HG03039 (cell line): ENCODE measurements at regions not wholly inside any gene's neighbourhood (a gene's known extent, or its start where the extent isn't known, plus 50 kb on each side); places are given as distances from the start of the nearest gene placed in this dataset.

ENCODE experiments used
- ATAC-seq: cut with Tn5 transposase; IDR thresholded peaks from one replicate; pipeline ENCODE4 v1.9.1; 2021; ENCODE audit warnings: mild to moderate bottlenecking, moderate library complexity; ENCODE audit not compliant: unreplicated experiment

DNA sequence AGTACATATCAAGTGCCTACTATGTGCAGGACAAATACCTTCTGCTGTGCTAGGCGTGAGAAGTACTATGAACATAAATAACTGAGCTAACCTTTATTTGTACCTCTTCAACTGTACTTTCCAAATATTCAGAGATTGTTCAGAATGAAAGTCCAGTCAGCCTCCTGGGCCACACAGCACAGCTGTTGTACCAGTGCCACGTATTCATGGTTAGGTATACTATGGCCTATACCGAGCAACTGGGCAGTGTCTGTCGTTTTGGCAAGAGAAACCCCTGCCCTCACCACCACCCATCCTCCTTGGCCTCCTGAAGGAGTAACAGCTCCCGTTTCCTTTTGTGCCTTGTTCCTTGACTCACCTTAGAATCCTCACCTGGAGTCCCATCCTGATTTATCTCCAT is 53.0 kb downstream of the RASSF10 start:
- ATAC-seq = no peak

DNA sequence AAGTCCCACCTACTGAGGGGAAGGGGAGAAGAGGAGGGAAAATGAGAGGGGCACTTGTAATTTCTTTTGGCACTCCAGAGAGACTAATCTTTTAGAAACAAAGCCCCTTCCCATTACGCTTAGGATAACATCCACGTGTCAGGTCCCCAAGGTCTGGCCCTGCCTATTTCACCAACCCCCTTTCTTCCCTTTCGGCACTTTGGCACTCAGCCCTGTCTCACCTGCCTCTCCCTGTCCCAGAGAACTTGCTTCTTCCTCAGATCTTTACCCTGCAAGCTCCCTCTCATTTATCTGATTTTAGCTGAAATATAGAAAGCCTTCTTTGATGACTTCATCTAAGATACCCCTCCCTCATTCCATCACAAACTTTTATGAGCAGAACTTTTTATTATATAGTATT is 55.5 kb downstream of the RASSF10 start:
- ATAC-seq = no peak

DNA sequence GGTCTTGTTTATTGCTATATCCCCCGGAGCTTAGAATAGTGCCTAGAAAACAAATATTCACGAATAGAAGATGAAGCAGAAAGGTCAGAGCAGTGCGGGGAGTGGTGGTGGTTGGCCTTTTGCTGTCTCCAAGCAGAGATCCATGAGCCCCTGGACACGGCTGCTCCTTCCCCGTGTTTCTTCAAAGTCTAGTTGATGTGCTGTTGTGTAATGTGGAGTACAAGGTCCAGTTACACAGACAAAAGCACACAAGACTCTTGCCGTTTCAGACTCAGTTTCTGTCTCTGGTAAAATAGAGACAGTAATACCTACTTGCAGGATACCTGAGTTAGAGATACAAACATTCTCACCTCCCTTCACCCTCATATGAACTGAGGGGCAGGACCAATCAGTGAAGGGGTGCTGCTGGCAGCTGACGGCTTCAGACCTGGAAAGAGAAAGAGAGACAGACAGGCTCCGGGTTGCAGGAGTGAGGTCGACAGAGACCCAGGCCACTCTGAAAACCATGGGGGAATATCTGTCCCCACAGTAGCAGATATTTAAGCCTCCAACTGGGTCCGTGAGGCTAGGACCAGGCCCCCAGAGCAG is 56.2 kb downstream of the RASSF10 start:
- ATAC-seq = no peak

DNA sequence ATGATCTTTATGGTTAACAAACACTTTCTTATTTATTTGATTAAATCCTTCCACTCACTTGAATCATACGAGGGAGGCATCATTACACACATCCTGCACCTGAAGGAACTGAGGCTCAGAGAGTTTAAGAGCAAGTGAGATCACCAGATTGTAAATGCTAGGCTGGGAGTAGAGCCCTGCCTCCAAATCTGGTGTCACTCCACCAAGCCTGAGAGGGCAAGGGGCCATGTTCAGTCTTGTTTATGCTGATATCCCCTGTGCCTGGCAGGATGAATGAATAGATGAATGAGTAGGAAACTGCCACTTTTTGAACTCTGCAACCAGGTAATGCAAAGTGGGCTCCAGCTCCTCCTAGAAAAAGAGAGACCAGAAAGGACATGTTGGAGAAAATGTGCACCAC is 59.1 kb downstream of the RASSF10 start:
- no peak for ATAC-seq

DNA sequence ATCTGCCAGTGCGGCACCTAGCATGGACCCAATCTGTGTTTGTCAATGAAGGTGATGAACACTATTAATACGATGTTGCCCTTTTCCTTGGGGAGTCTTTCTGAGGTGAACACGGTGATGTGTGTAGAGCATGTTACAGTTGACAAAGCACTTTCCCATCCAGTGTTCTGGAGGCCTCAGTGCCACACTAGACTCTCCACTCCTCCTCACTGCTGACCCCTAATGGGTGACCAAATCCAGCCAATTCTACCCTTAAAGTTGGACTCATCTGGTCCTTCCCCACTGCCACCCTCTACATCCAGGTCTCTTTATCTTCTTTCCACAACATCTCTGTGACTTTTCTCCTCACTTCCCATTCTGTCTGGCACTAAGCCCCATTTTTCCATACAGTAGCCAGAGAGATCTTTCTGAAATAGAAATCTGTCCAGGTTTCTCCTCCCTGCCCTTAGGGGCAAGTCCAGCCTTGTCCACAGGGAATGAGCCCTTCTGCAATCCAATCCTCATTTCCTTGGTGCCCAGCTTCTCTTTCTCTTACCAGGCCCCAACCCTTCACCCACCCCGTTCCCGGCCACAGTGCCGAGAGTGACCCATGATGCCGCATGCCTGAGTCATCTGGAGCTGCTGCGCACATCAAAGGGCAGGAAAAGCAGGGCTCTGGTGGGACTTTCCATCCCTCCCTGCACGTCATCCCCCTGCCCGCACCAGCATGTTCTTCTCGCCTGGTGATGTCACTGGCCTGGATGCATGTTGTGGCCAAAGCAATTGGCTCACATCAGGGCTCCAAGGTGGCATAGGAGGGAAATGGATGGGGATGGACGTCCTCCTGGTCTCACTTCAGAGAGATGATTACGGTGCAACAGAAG is 64.2 kb downstream of the RASSF10 start:
- ATAC-seq = no peak

DNA sequence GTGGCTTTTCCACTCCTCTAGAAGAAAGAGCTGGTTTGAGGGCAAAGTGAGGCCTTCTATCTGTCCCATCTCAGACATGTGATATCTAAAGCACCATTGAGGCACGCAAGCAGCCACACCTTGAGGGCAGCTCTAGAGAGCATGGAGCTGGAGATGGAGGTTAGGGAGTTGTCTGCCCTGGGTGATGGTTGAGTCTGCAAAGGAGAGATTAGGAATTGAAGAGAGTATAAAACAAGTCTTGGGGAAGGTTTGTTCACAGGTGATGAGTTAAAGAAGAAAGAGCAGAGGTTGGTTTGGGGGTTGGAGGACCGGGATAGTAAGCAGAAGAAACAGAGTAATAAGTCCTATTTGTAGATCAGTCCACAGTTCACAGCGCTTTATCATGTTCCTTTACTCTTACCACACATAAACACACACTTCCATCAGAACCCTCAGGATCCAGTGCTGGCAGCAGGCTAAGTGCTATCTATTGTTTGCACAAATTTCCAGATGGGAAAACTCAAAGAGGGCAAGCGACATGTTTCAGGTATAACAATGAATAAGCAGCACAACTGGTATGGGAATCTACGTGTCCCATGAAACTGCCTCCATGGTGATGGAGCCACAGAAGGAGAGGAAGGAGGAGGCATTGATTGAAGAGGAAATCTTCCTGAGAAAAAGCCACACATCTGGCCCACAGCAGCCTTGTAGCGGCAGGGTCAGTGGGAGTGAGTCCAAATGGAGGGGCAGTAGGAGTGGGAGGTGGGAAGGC is 65.8 kb downstream of the RASSF10 start:
- no peak for ATAC-seq

DNA sequence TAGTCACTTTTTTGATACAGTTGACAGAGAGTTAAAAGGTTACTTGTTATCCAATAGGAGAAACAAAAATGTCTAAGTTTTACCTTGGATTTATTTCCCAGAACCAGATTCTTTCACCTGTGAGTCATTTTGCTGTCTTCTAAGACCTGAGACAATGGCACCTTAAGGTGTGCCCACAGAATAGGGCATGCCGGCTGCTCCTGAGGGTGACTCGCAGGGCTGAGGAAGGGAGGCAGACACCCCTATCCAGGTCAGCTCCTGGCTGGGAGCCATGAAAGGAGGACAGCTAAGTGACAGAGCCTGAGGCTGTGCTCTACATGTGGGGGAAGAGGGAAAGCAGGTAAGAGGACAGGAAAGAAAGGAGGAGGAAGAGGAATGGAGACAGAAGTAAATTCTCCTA is 67.8 kb downstream of the RASSF10 start:
- no peak for ATAC-seq

DNA sequence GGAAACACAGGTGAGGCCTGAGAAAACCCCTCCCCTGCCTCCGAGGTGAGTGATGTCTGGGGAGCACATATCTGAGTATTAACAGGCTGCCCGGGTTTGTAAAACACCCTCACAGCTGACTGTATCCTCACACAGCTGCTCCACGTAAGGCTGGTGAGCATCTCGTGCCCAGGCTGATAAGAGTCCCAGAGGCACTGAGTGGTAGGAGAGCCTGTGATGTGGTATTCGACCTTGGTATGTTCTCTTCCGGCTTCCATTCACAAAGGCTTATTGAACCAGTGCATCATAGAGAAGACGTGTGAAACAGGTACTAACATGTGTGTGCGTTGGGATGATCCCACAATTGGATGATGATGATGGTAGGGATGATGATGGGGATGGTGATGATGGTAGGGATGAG is 71.7 kb downstream of the RASSF10 start:
- no peak for ATAC-seq

DNA sequence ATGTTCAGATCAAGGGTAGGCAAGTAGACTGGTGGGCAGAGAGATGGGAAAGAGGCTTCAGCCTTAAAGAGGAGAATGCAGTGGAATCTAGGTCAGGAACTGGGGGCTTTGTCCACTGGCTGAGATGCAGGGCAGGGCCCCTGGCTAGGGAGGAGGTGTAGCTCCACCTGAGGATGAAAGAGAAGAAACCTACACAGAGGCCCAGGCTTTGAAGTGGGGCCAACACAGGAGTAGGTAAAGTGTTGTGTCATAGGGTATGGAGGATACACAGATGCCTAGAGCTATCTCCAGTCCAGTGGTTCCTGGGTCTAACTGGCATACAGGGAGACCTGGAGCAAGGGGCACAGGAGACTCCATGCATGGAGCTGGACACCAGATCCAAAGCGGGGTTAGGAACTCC is 73.5 kb downstream of the RASSF10 start:
- no peak for ATAC-seq

DNA sequence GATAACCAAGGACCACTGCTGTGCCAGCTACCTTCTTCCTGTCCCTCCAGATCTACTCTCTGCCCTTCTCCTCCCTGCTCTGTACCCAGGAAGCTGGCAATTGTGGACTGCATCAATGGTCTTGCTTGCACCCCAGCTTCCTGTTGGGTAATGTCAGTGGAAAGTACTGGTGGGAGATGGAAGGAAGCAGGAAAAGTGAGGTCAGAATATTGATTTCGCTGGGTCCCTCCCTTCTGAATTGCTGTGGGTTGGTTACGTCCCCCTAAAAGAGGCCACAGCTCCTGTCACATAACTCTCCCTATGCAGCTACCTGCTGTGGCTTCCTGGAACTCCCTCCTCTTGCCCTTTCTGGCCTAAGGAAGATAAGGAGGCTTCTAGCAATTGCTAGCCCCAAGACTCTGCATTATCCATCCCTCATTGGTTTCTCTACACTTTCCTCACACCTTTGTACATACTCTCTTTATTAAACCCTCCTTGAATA is 81.2 kb downstream of the RASSF10 start:
- no peak for ATAC-seq

DNA sequence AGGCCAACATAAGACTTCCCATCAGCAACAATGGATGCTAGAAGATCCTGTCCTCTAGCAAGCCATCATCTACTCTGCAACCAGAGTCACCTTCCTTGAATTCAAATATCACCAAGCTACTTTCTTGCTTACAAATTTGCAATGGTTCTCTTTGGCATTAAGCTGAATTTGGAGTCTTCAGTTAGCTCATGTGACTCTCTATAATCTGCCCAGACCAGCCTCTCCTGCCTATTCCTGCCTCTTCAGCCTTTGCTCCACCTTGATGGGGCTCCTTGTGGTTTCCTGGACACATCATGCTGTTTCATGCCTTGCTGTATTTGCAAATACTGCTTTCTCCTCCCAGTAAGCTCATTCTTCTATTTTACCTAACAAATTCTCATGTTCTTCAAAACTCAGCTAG is 82.3 kb downstream of the RASSF10 start:
- no peak for ATAC-seq

DNA sequence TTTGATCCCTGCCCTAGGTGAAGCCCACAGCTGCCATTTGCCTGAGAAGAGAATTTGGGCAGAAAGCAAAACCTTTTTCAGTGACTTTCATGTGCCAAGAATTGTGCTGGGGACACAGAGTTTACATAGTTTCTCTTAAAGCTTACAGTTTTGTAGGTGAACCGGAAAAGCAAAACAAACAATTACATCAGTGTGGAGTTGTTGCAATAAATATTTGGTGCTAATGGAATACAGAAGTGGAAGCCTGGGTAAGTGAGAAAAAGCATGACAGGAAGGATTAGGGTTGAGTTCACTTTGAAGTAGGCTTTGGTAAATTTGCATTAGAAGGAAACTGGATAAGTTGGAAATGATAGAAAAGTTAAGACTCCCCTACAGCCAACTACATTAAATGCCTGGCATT is 82.7 kb downstream of the RASSF10 start:
- ATAC-seq = no peak

DNA sequence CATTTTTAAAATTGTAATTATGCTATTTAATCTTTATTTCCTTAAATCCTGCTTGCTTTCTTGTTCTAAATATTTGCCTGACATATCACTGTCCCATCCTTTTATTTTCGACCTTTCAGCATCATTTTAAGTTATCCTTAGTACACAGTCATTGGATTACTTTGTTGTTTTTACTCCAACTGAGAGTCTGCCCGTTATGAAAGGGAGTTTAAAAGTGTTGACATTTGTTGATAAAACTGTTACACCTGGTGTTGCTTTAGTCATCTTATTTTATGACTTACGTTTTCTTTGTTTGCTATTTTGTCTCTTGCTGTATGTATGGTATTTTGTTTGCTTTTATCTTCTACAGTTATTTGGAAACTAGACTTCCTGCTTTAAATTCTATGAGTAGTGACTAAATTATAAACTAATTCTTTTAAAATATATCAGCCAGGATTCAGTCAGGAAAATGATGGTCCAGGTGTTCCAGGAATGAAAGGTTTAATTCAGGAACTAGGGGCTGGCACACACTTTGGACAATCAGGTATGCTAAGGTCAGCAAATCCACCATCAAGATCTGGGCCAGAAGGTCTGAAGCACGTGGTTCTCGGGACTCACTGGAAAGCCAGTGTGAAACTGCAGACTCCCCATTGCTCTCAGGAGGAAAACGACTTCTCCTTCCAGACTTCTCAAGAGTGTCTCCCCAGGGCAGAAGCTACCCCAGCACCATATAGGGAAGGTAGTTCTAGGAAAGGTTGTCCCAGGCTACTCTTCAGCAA is 86.0 kb downstream of the RASSF10 start:
- no peak for ATAC-seq

DNA sequence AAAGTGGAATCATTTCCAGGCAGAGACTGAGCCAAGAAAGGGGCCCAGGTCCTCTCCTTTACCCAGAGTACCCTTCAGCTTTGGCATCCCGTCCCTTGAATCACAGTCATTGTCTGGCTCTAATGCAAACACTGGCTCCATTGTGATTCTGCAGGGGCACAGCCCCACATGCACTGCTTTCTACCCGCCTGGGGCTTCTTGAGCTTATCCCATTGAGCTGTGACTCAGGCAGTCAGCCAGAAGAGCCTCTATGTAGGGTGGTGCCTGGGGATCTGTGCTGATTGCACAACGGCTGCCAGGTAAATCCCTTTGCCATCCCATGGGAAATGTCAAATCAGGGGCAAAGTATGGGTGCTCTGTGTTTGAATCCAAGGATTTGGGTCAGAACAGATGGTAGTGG is 88.9 kb downstream of the RASSF10 start:
- ATAC-seq = no peak

DNA sequence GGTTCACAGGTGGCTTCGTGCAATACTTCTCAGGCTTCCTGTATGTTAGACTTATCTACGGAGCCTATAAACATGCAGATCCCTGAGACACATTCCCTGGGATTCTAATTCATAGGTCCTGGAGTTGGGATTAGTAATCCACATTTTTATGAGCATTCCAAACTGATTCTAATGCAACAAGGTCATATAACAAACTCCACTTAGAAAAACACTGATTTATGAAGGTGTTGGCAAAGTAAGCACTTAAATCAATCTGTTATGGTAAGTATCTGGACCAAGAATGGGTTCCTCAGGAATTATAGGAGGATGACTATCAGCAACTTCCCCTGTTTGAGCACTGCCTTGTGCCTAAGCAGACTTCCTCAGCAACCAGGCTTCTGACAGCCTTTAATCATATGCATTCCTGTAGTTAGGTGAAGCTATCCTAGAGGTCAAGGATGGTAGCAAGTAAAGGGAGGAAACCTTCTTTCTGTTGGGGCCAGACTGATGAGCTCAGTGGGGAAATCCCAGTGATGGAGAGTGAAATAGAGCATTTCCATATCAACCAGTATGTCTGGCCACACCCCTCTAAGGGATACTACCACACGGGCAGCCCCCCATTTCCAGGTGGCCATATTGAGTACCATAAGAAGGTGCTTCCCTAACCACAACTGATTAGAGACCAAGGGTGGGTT is 89.6 kb downstream of the RASSF10 start:
- no peak for ATAC-seq

DNA sequence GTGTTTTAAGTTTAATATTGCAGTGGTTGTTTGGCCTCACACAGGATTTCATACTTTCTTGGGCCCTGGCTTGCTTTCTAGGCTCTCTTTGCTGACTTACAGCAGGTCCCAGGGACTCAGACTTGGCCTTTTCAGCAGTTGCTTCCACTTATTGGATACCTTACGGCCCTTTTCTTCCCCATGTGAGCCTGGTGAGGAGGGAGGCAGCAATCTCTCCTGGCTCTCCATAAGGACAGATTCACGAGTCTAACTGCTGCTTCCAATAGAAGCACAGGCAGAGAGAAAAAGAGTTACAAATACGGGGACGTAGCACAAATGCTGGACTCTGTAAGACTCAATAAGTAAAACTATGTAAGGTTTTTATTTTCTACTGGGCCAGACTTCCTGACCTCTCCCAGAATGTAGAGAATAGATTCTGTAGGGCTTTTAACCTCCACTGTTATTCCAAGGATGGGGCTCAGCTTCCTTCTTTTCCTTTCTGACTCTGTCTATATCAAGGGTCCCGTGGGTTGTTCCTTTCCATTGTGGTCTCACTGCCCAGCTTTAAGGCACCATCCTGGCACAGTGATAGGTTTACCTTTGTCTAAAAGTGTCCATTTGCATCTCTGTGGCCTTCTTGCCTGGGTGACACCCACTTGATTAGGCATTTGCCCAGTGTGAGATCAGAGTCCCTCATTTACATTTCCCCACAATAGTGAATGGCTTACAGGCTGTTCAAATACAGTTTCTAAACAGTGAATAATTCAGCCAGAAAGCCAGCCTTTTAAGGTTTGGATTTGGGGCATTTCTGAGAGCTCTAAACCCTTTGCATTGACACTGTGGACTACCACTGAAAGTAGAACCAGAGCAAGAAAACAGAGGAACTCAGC is 92.8 kb downstream of the RASSF10 start:
- ATAC-seq = no peak

DNA sequence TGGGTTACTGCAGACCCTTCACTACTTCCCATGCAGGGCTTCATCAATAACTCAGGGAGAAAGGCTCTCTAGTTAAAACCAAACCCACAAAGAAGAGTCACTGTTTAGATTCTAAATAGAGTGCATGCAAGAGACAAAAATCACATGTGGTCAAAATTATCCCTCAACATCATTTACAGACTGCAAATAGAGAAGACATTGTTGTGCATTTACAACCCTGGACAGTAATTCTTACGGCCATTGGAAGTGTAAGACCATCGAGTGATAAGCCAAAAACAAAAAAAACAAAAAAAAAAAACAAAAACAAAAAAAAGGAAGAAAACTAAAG is 93.4 kb downstream of the RASSF10 start:
- ATAC-seq = no peak

DNA sequence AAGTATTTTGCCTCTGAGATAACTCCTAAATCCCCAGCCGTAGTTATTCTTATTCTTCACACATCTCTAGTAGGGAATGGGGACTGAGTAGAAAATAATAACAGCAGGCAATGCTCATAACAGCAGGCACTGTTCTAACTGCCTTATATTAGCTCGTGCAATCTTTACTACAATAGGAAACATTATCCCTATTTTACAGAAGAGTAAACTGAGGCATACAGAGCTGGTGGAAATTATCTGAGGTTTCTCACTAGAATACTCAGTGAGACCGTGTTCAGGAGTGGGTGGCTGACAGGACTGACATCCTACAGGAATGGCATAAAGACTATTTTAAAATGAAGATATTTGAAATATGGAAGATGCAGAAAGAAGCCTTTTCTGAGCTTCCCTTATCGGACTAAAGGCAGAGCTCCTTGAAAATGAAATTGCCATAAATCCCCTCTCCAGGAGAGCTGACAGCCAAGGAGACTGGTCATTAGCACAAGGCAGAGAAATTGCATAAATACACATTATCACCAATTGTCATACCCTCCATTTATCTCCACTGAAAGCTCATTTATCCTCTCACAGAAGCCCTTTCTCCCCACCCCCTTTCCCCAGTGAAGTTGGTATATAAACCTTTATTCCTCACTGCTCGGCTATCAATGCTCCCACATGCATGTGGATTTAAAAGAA is 93.9 kb downstream of the RASSF10 start:
- no peak for ATAC-seq

DNA sequence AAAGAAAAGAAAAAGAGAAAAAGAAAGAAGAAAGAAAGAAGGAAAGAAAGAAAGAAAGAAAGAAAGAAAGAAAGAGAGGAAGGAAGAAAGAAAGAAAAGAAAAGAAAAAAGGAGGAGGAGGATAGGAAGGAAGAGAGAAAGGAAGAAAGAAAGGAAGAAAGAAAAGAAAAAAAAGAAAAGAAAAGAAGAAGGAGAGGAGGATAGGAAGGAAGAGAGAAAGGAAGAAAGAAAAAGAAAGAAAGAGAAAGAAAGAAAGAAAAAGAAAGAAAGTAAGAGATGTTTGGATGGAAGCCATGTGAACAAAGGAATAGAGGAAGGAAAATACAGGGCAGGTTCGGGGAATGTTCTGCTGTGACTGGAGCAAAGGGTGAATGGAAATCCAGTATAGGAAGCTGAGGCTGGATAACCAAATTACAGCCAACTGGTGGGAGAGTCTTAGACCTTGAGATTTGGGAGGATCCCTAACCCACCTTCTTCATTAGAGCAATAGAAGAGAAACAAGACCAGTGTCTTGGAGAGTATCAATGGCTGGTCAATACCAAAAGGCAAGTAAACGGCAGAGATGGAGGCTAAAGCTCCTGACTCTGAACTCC is 94.9 kb downstream of the RASSF10 start:
- ATAC-seq = no peak
